ENCODE measurements at regions not wholly inside any gene's neighbourhood (a gene's known extent, or its start where the extent isn't known, plus 50 kb on each side); places are given as distances from the start of the nearest gene placed in this dataset.

DNA sequence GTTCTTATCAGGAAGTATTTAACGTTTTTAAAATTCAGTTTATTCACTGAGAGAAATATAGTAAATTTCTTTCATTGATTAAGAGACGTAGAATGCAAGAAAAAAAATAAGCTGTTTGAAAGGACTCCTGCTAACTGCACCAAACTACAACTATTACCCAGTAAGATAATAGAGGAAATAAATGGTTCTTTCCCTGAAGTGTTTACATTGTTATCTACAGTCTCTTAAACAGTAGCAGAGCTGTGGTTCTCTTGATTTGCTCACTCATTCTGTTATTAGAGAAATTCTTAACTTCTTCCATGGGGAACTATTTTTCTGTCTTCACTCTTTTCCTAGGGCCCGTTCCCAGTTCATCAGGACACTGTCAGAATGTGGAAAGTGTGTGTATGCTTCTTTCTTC is 973.0 kb downstream of the KCNJ2 start:
- no peak for DNase-seq

DNA sequence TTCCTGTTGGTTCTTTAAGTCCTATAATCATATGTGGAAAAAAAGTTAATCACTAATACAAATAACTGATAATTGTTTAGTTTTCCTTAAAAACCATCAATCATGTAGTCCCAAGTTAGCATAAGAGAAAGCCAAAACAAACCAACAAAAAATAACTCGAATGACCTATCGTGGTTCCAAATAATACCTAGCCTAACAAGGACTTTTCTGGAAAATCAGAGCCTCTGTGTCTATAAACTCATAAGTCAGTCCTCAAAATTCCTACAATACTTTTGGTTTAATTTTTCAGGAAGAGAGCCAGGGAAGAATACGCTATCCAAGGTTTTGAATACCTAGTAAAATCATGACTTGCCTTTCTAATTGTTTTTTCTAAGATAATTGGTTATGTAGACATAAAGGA is 975.3 kb upstream of the SOX9 start:
- no peak for DNase-seq

DNA sequence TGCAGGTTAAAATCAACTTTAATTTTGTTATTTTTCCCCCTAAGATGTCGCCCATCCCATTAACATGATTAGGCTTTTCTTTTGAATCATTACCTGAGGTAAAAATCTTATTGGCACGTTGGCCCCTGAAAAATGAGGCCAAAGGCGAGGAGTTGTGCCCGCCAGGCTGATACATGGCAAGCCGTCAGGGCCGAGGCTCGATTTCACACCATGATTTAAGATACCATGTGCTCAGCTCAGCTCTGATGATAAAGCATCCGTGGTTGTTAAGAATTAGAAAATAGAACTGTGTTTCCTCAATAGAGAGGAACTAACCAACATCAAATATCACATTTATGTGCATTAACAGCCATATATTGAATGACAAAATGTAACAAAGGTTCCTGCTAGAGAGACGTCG is 972.9 kb upstream of the SOX9 start:
- no peak for DNase-seq

DNA sequence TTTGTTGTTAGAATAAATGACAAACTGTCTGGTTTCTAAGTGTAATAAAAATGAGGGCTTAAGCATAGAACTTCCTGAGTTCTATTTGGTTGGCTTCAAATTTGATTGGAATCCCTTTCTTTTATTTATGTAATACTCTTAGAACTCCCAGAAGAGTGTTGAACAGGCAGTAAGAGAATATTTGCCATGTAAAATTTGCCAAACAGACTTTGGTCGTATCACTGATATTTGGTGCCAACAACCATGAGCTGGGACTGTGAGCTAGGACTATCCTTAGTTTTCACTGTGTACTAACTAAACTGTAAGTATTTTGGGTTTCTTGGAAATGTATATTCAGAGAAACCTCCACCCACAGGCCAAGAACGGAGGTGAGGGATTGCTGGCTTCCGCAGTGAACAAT is 971.2 kb upstream of the SOX9 start:
- no peak for DNase-seq

DNA sequence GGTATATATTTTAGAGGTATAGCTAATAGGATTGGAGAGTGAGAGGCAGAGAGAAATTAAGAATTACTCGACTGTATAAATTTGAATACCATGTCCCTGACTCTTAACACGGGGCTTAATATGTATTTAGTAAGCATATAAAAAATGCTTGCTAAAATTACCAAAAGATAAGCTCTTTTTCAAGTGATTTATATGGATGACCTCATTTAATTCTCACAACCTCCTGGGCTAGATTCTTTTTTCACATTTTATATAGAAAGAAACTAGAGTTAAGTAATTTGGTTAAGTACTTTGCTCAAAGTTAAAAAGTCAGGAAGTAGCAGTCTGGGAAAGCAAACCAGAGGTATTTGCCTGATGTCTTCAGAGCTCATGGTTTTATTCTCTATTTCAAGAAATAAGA is 963.5 kb upstream of the SOX9 start:
- no peak for DNase-seq

DNA sequence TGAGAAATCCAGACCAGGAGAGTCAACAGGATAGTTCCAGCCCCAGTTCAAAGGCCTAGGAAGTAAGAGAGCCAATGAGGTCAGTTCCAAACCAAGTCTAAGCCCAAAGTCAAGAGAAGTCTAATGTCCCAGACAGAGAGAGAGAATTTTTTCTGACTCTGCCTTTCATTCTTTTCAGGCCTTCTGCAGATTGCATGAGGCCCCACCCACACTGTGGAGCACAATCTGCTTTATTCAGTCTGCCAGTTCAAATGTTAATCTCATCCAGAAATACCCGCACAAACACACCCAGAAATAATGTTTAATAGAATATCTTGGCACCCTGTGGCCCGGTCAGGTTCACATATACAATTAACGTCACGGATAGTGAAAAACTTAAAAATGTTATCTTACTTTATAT is 962.4 kb upstream of the SOX9 start:
- no peak for DNase-seq

DNA sequence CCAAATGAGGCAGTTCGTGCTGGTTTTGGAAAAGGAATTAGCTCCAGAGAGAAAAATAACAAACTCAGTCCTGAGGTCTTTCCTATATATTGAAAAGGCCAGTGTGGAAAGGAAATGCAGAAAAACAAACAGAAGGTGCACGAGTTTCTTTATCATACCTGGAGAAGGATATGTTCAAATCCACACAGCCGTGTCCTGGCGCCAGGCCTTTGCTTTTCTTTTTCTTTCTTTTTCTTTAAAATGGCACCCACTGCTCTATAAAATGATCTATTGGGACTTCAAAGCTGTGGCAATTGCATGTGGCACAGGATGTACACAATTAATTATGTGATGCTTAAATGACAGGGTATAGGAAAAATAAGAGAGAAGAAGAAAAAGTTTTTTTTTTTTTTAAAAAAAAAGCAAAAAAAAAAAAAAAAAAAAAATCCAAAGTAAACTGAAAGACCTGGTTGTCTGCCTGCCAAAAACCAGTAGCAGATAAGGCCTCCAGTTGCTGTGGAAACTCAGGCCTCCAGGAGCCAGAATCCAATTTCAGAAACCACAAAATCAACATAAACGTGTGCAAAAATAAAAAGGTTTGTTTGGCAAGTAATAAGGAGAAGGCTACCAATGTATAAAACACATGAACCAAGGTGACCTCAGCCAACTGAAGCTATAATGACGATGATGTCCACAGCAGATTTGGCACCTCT is 957.6 kb upstream of the SOX9 start:
- DNase-seq: peak; percentile 40 to 47

DNA sequence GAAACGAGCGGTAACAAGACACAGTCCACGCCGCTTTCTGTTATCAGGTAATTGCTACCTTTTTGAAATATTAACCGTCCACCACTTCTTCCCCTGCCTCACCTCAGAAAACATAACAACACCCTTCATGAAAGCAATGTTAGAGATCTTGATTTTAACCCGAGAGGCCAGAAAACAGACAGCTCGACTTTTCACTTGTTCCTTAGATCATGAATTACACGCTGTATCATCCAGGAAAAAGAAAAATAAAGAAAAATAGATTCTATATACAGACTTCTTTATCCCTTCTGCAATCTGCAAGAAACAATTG is 957.1 kb upstream of the SOX9 start:
- no peak for DNase-seq

DNA sequence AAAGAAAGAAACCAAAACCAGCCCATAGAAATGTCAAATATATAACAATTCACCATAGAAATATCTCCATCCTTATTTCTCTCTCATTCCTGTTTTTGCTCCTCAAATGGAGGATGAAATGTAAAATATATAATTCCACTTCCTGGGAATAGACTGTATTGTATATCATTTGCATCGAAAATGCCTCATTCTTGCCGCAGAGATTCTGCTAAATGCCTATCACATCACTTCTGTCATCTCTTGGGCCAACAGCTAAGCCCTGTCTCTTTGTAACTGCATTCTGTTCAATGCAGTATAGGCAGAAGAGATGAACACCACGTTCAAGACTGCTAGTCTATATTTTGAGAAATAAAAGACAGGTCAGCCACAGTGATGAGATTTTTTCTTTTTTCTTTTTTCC is 956.3 kb upstream of the SOX9 start:
- DNase-seq: no peak

DNA sequence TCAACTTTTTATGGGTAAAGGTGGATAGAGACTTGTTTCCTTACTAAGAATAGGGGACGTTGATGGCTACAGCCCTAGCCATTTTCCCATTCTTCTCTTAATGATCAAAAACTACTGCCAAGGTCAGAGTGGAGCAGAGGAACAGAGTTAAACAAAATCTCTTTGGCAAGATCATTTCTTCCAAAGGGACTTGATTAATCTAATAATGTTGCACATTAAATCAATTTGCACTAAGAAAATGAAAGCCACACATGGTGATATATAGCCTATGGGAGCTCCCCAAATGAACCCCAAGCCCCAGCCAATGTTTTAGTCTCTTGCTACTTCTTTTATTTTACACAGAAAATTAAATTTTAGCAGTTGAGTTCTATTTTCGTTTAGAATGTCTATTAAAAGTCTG is 954.5 kb upstream of the SOX9 start:
- DNase-seq: no peak

DNA sequence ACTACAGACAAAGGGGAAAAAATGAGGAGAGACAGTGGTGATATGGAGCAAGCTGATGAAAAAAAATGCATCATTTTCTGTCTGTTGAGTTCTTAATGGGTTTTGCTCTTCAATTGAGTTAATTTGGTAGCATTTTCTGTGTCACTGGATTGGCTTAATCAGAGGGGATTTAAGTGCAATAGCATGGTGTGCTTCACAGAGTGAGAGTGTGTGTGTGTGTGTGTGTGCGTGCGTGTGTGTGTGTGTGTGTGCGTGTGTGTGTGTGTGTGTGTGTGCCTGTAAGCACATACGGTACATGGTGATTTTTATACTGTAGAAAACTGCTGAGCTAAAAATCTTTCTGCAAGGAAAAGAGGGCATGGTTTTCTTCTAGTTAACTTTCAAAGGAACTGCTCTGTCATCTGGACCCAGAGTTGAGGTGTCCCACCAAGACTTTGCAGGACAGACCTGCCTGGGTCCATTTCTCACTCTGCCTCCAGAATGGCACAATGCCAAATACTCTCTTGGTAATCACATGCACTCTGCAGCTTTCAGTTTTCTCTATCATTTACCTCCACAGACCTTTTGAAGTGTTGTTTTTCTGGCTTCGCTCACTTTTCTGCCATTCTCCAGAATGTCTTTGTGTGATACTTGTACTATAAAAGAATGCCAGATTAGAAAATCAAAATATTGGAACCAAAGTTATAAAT is 952.6 kb upstream of the SOX9 start:
- DNase-seq: no peak

DNA sequence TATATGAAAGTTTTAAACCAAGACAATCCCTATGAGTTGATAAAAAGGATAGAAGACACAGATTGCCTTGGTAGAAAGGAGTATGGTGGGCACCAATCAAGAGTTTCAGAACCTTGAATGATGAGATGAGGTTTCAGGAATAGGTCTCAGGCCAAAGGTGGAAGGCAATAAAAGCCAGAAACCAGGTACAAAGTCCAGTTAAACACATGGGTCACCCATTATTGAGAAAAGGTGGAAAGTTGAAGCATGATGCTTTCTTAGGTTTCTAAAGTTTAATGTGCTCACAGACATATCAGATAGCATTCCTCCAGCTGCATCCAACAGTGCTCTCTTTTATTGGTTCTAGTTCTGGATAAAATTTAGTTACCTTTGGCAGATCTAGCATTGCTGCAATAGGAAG is 950.8 kb upstream of the SOX9 start:
- no peak for DNase-seq

DNA sequence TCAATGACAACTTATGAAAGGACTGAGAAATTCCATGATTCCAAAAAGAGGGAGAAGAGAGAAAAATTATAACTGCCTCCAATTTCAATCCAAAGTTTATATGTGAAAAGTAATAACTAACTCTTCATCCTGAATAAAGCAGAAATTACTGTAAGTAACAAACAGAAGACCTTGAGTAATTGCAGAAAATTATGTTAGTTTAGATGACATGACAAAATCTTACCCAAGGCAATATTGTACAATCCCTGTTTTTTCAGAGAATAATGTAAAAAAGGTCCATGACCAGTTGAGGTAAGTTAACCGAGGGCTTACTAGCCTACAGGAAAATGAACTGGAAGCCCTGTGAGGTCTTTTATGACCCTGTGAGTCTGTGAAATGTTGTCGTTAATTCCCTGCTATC is 949.5 kb upstream of the SOX9 start:
- DNase-seq: no peak

DNA sequence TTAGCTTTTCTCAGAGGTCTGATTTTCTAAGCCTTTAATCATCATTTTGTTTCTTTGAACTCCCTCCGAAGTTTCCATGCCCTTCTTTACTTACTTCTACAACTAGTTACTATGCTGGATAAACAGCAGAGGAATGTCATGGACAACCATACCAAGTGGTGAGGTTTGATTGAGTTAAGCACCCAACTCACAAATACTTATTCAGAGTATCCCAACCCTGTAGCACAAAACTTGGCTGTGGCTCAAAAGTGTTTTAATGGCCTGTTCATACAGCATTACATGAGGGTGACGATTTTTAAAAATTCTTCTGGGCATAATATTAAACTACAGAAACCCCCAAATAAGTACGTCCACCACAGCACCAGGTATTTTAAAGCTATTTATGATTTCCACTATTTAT is 946.8 kb upstream of the SOX9 start:
- no peak for DNase-seq

DNA sequence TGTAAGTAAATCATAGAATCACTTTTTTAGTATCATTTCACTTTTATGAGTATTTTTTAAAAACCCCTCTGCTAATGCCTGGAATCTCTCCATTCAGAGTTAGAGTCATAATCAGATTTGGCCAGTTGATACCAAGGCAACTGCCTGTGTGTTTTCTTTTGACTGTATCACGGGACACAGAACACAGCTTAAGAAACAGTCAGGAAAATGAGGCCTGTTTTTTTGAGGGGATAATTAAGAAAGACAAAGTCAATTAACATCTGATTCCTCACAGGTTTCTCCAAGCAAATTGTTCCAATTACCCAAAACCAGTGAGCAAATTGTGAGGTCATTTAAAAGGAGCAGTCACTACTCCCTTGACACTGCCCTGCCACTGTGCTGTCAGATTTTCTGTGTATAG is 944.5 kb upstream of the SOX9 start:
- DNase-seq: no peak

DNA sequence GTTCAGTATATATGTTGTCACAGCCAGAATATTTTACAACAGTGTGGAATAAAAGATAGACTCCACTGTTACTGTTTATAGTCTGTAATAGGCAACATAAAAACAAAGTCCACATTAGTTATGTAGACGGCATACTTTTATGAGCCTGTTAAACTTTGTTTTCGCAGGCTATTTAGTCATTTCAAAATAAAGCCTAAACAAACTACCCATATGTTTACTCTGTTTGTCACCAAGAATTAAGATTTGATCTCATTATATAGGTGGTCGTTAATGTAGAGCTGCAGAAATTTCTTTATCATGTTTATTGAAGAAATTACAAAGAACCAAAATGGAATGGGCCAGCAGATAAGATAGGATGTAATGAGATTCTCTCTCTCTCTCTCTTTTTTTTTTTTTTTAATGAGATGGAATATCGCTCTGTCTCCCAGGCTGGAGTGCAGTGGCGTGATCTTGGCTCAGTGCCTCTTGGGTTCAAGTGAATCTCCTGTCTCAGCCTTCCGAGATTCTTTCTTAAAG is 943.8 kb upstream of the SOX9 start:
- no peak for DNase-seq

DNA sequence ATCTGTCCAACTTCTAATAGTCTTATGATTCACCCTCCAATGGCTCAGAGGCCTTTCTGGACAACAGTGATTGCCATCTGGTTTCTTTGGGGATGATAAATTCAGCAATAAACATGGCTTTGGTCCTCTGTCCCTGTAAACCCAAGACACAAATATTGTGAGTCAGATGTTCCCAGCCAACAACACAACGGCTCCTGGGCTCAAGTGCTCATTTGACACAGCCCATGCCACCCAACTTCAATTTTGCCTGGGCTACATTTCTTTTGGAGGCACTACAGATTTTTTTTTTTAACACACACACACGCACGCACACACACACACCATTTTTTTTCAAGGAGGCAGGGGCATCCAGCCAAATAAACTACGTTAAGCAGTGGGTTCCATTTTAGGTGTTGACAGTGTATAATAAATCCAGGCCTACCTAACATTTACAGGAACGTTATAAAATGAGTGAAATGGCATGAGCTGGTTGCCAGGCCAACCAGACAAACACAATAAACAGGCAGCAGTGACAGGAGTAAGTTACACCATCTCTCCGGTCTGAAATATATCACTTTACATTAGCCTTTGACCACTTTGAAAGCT is 939.9 kb upstream of the SOX9 start:
- DNase-seq: peak; percentile 37 to 41

DNA sequence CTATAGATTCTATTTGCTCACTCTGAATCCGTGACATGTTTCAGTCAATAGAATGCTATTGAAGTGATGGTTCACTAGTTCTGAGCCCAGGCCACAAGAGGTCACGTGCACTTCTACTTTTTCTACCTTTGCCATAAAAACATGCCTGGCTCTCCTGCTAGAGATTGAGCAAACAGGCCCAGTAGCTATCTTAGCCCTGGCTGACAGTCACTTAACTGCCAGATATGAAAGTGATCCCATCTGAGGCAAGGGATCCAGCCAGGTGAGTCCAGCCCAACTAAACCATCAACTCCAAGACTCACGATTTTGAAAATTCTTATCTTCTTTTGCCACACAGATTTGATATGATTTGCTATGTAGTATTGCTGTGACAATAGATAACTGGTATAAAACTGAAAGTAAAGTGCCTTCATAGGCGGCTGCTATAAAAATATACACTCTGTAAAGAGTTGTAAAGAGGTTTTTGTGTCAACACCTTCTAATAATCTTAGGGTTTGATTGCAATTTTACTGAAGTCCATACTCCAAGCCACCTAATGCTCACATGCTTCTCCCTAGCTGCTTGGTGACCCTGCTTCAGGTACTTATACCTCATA is 937.7 kb upstream of the SOX9 start:
- DNase-seq: no peak

DNA sequence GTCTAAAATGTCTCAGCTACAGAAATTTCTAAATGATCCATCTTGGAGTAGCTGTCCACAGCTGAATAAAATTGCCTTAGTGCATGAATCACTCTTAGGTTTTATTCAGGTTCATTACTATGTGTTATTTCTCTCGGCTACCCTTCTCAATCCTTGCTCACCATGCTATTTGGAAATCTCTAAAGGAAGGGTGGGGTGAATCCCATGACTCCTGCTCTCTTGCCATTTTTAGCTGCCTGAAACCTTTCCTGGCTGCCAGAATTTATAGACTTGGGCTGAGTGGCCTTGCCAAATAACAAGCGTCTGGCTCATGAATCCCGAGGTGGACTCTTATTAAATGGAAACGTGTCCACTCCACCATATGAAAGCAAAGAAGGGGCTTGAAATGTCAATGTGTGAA is 936.1 kb upstream of the SOX9 start:
- DNase-seq: no peak

DNA sequence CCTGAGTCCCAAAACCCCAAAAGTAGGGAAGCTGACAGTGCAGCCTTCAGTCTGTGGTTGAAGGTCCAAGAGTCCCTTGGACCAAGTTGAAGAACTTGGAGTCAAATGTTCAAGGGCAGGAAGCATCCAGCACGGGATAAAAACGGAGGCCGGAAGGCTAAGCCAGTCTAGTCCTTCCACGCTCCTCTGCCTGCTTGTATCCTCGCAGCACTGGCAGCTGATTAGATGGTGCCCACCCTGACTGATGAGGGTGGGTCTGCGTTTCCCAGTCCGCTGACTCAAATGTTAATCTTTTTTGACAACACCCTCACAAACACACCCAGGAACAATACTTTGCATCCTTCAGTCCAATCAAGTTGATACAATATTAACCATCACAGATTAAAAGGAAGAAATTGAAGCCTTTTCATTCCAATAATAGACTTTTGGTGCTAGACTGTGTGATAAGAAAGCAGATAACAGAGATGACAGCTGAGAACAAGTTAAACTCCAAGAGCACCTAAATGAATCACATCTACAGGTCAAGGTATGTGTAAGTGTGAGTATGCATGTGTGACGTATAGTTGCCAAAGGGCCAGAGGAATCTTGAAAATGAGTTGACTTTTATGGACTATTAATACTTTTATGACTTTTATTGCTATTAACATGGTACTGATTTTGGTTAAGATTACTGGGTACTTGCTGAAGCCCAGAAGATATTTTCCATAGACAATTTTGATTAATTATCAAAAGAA is 933.5 kb upstream of the SOX9 start:
- DNase-seq: no peak

DNA sequence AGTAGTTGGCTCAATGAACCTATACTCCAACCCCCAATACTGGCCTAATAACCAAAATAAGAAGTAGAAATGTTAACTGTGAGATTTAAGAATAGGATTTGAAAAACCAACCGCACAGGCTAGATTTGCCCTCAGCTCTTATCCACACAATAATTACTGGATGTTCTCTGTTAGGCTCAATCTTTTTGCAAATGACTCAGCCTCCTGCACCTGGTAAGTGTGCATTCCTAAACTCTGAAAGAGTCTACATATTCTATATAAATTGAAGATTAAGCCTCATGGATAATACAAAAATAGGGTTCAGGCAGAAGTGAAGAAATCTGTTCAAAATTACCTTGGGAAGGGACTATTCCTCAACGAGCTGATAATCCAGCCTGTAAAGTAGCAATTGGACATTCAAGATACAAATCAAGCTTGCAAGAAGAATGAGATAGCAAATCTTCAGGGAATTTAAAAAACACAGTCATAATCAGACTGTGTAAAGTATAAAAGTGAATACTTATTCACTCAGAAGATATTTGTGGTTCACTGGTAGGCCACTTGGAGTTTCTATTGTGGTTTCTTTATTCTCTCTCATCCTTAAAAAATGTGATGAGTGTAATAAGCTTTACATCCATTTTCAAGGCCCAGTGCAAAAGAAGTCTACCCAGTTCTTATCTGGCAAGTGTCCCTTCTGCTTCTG is 931.9 kb upstream of the SOX9 start:
- DNase-seq: no peak

DNA sequence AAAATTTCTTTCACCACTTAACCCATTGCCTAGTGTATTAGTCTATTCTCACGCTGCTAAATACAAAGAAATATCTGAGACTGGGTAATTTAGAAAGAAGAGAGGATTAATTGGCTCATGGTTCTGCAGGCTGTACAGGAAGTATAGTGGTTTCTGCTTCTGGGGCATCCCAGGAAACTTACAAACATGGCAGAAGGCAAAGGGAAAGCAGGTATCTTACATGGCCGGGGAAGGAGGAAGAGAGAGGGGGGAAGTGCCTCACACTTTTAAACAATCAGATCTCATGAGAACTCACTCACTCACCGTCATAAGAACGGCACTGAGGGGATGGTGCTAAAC is 931.4 kb upstream of the SOX9 start:
- no peak for DNase-seq

Data from right lung (tissue), 2 donors.